ENCODE measurements at regions not wholly inside any gene's neighbourhood (a gene's known extent, or its start where the extent isn't known, plus 50 kb on each side); places are given as distances from the start of the nearest gene placed in this dataset.

DNA sequence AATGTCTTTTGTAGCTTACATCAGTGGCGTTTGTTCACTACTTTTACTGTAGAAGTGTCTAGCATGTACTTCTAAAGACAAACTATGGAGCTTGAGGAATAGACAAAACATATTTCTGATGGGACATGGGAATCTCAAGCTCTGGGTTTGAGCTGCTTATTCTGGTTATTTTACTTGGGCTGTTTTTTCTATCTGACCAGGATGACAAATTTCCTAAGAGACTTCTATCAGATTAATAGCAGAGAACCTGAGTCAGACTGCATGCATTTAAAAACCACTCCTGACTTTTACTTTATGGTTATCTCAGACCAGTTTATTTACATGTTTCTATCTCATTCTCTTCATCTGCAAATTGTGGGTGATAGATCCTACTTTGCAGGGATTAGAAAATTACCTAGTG is 1282.3 kb upstream of the GJE1 start:
- no peaks in the 10 kb centered on the region for H3K4me1 ChIP-seq (ENCODE audit: insufficient read depth, low read length, poor library complexity, severe bottlenecking)
- no peak overlapping the region for H3K4me3 ChIP-seq (ENCODE audit: low read depth, low read length, poor library complexity, severe bottlenecking)
- H3K27ac ChIP-seq (ENCODE audit: low read depth, low read length, poor library complexity, severe bottlenecking) = no peak overlapping the region
- TF ChIP-seq, protein P1, sequence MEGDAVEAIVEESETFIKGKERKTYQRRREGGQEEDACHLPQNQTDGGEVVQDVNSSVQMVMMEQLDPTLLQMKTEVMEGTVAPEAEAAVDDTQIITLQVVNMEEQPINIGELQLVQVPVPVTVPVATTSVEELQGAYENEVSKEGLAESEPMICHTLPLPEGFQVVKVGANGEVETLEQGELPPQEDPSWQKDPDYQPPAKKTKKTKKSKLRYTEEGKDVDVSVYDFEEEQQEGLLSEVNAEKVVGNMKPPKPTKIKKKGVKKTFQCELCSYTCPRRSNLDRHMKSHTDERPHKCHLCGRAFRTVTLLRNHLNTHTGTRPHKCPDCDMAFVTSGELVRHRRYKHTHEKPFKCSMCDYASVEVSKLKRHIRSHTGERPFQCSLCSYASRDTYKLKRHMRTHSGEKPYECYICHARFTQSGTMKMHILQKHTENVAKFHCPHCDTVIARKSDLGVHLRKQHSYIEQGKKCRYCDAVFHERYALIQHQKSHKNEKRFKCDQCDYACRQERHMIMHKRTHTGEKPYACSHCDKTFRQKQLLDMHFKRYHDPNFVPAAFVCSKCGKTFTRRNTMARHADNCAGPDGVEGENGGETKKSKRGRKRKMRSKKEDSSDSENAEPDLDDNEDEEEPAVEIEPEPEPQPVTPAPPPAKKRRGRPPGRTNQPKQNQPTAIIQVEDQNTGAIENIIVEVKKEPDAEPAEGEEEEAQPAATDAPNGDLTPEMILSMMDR (conservative IDR thresholded peaks at IDR 0.05; ENCODE audit: low read depth, low read length) = no peak
- no peak for DNase-seq (ENCODE audit: low spot score)
- ChIA-PET CTCF (no interaction called here), POLR2A (ENCODE audit: low non-redundant PET) (no interaction called here)
- no TSS peak for BruUV-seq (replicated peaks)
- intact Hi-C loops (cut with micrococcal nuclease; ENCODE audit: unreplicated experiment) = no loop called here
- no peaks in the 10 kb centered on the region for H3K36me3 ChIP-seq (ENCODE audit: insufficient read depth, low read length, poor library complexity, severe bottlenecking)
- H3K27me3 ChIP-seq (replicated peaks; ENCODE audit: insufficient read depth, low read depth, low read length, poor library complexity) = no peaks in the 10 kb centered on the region
- no peaks in the 10 kb centered on the region for H3K9me3 ChIP-seq (ENCODE audit: low read depth, low read length, poor library complexity, severe bottlenecking)

DNA sequence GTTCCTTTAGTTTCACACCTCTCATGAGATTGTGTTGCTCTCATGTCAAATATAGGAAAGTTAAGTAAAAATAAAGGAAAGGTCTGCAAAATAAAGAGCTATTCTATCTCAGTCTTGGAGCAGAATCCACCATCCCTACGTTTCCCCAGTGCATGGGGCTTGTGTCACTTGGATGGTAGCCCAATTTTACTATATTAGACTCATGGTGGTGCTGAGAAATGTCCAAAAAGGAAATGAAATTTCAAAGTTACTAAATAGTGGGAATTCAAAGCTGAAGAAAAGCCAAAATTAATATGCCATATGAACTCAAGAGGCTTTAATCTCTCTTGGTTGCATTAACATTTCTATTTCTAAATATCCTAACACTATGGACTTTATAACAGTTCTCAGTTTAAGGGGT is 1283.3 kb upstream of the GJE1 start:
- no peak for DNase-seq (ENCODE audit: low spot score)
- H3K4me3 ChIP-seq (ENCODE audit: low read depth, low read length, poor library complexity, severe bottlenecking) = no peak overlapping the region
- no peaks in the 10 kb centered on the region for H3K9me3 ChIP-seq (ENCODE audit: low read depth, low read length, poor library complexity, severe bottlenecking)
- intact Hi-C loops (cut with micrococcal nuclease; ENCODE audit: unreplicated experiment) = no loop called here
- ChIA-PET POLR2A (ENCODE audit: low non-redundant PET) (no interaction called here), CTCF (no interaction called here)
- no peaks in the 10 kb centered on the region for H3K36me3 ChIP-seq (ENCODE audit: insufficient read depth, low read length, poor library complexity, severe bottlenecking)
- no peaks in the 10 kb centered on the region for H3K4me1 ChIP-seq (ENCODE audit: insufficient read depth, low read length, poor library complexity, severe bottlenecking)
- H3K27ac ChIP-seq (ENCODE audit: low read depth, low read length, poor library complexity, severe bottlenecking) = no peak overlapping the region
- no TSS peak for BruUV-seq (replicated peaks)
- TF ChIP-seq EZH2 (IDR thresholded peaks at IDR 0.05; ENCODE audit: borderline replicate concordance, low read depth, low read length, poor library complexity, severe bottlenecking) = no peak
- TF ChIP-seq, protein P1 (conservative IDR thresholded peaks at IDR 0.05; ENCODE audit: low read depth, low read length) = no peak
- H3K27me3 ChIP-seq (replicated peaks; ENCODE audit: insufficient read depth, low read depth, low read length, poor library complexity) = no peaks in the 10 kb centered on the region

DNA sequence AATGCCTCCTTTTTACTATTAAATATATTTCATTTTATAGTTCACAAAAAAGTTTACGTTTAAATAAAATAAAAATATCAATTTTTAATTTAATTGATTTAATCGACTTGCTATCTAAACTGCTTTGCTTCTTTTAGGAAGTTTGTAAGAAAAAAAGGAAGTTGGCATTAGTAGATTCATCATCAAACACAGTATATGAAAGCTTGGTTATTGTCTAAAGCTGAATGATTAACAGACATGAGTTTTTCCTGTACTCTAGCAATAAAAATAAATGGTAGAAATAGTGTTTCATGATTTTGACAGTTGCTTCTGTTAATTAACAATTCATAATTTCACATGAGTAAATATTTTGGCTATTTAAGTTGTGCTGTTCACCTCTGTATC is 1285.5 kb upstream of the GJE1 start:
- ChIA-PET CTCF (no interaction called here), POLR2A (ENCODE audit: low non-redundant PET) (no interaction called here)
- intact Hi-C loops (cut with micrococcal nuclease; ENCODE audit: unreplicated experiment) = no loop called here
- TF ChIP-seq, protein P1 (conservative IDR thresholded peaks at IDR 0.05; ENCODE audit: low read depth, low read length) = no peak
- no TSS peak for BruUV-seq (replicated peaks)
- no peak overlapping the region for H3K27ac ChIP-seq (ENCODE audit: low read depth, low read length, poor library complexity, severe bottlenecking)
- H3K27me3 ChIP-seq (replicated peaks; ENCODE audit: insufficient read depth, low read depth, low read length, poor library complexity) = no peaks in the 10 kb centered on the region
- H3K9me3 ChIP-seq (ENCODE audit: low read depth, low read length, poor library complexity, severe bottlenecking) = no peaks in the 10 kb centered on the region
- H3K4me3 ChIP-seq (ENCODE audit: low read depth, low read length, poor library complexity, severe bottlenecking) = no peak overlapping the region
- H3K4me1 ChIP-seq (ENCODE audit: insufficient read depth, low read length, poor library complexity, severe bottlenecking) = no peaks in the 10 kb centered on the region
- DNase-seq (ENCODE audit: low spot score) = no peak
- H3K36me3 ChIP-seq (ENCODE audit: insufficient read depth, low read length, poor library complexity, severe bottlenecking) = no peaks in the 10 kb centered on the region

Data from A673 (cell line).